Endodermal cell (in vitro differentiated cells): ENCODE measurements at regions not wholly inside any gene's neighbourhood (a gene's known extent, or its start where the extent isn't known, plus 50 kb on each side); places are given as distances from the start of the nearest gene placed in this dataset.

ENCODE experiments used
- DNase-seq: peaks from one replicate; pipeline ENCODE4 v3.0.0-alpha.2; 2017
- H3K27ac ChIP-seq: 2 replicates; pipeline ENCODE4 v1.5.1; 2013; ENCODE audit warnings: mild to moderate bottlenecking, low read depth, low read length, moderate library complexity
- H3K27me3 ChIP-seq: 2 replicates; pipeline ENCODE4 v1.6.1; 2013; ENCODE audit warnings: mild to moderate bottlenecking, low read length, moderate library complexity; ENCODE audit not compliant: insufficient read depth, control insufficient read depth, poor library complexity, severe bottlenecking
- H3K36me3 ChIP-seq: 2 replicates; pipeline ENCODE4 v1.7.0; 2013; ENCODE audit warnings: mild to moderate bottlenecking, low read length, moderate library complexity; ENCODE audit not compliant: control insufficient read depth, insufficient read depth
- H3K4me1 ChIP-seq: one replicate; pipeline ENCODE4 v1.7.0; 2013; ENCODE audit warnings: low read length; ENCODE audit not compliant: control insufficient read depth, insufficient read depth
- H3K4me3 ChIP-seq: 2 replicates; pipeline ENCODE4 v1.5.1; 2013; ENCODE audit warnings: mild to moderate bottlenecking, low read length, moderate library complexity
- H3K9ac ChIP-seq: 2 replicates; pipeline ENCODE4 v1.6.1; 2013; ENCODE audit warnings: mild to moderate bottlenecking, low read length, moderate library complexity; ENCODE audit not compliant: poor library complexity, severe bottlenecking; ENCODE audit errors: extremely low read depth
- H3K9me3 ChIP-seq: 2 replicates; pipeline ENCODE4 v1.6.1; 2013; ENCODE audit warnings: mild to moderate bottlenecking, low read length, moderate library complexity; ENCODE audit not compliant: control insufficient read depth
- H3K27ac Mint-ChIP-seq: 2 replicates; pipeline ENCODE4 v1.8.0; 2020; ENCODE audit warnings: mixed read lengths
- H3K27me3 Mint-ChIP-seq: 2 replicates; pipeline ENCODE4 v1.8.0; 2021; ENCODE audit warnings: mild to moderate bottlenecking, mixed read lengths; ENCODE audit not compliant: insufficient read depth
- H3K36me3 Mint-ChIP-seq: 2 replicates; pipeline ENCODE4 v1.8.0; 2020; ENCODE audit warnings: low read depth, mixed read lengths
- H3K4me1 Mint-ChIP-seq: 2 replicates; pipeline ENCODE4 v1.8.0; 2020; ENCODE audit warnings: mixed read lengths
- H3K4me3 Mint-ChIP-seq: 2 replicates; pipeline ENCODE4 v1.8.0; 2020; ENCODE audit warnings: mild to moderate bottlenecking, moderate library complexity, mixed read lengths
- H3K9me3 Mint-ChIP-seq: 2 replicates; pipeline ENCODE4 v1.8.0; 2020; ENCODE audit warnings: mild to moderate bottlenecking, mixed read lengths
- WGBS, 2 experiments: methylation state at CpG; one replicate each; pipeline versions ENCODE4 v1.1.5 to v1.1.7; 2013; ENCODE audit warnings: missing lambda C conversion rate in 2 of 2, mixed read lengths in 1 of 2; ENCODE audit not compliant: insufficient coverage in 1 of 2, insufficient read length in 1 of 2; 5-methylcytosine and 5-hydroxymethylcytosine counted together
- TF ChIP-seq, protein P1 (sequence below): fragments of 200-600 bp; sonication (generic); conservative IDR thresholded peaks from 2 replicates; pipeline ENCODE4 v1.5.0; 2021; ENCODE audit warnings: antibody characterized with exemption, mild to moderate bottlenecking

DNA sequence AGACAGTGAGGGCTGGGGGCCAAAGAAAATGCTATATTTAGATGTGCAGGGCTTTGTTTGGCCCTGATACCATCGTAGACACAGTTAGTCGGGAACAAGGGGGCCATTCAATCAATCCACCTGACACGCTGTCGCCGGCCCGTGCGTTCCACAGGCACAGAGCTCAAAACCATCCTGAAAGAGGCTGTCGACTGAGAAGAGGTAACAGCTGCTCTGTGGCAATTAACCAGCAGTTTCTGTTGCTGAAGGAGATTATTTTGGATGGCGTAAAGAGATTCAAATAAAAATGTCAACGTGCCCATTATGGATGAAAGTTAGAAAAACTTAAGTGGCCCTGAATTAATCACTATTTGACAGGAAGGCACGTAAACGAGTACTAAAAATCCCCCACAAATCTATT lies 276.2 kb upstream of the IRX5 start:
- Histone ChIP-seq H3K9ac (no peak overlapping the region), H3K9me3 (no peaks in the 10 kb centered on the region), H3K27ac (peak overlapping the region; percentile 71), H3K4me3 (no peak overlapping the region), H3K36me3 (no peaks in the 10 kb centered on the region), H3K4me1 (no peaks in the 10 kb centered on the region), H3K27me3 (peaks cover 39% of the 10 kb centered on the region)
- Mint-ChIP-seq H3K27ac (no peak overlapping the region), H3K9me3 (no peaks in the 10 kb centered on the region), H3K27me3 (peaks cover 67% of the 10 kb centered on the region), H3K4me3 (no peak overlapping the region), H3K36me3 (no peaks in the 10 kb centered on the region), H3K4me1 (peaks cover 30% of the 10 kb centered on the region)
- 65 to 77% methylated on average over 10 to 12 of the region's 12 CpGs for WGBS, 2 experiments
- TF ChIP-seq, protein P1, sequence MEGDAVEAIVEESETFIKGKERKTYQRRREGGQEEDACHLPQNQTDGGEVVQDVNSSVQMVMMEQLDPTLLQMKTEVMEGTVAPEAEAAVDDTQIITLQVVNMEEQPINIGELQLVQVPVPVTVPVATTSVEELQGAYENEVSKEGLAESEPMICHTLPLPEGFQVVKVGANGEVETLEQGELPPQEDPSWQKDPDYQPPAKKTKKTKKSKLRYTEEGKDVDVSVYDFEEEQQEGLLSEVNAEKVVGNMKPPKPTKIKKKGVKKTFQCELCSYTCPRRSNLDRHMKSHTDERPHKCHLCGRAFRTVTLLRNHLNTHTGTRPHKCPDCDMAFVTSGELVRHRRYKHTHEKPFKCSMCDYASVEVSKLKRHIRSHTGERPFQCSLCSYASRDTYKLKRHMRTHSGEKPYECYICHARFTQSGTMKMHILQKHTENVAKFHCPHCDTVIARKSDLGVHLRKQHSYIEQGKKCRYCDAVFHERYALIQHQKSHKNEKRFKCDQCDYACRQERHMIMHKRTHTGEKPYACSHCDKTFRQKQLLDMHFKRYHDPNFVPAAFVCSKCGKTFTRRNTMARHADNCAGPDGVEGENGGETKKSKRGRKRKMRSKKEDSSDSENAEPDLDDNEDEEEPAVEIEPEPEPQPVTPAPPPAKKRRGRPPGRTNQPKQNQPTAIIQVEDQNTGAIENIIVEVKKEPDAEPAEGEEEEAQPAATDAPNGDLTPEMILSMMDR, result no peak
- no peak for DNase-seq

DNA sequence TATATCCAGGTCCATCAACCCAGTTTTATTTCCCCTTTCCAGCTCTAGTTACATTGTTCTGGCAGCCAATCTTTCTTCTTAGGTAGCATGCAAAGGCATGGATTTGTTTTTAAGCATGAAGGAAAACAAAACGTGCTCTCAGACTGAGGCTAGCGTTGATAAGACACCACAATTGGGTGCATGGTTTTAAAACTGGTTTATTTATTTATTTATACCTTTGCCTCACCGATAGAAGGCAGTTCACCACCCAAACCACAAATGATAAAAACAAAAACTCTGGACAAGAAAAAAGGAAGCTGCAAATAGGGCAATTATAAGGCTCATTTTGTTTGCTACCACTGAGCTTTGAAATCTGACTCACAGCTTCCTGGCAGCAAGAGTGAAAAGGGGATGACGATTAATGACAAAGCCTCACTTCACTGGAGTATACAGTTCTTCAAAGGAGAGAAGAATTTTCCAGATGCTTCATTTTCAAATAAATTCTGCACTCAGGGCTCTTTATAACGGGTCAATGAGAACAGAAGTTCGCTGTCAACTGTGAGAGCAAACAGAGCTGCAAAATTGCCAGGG lies 278.4 kb upstream of the IRX5 start:
- DNase-seq, result no peak
- Histone ChIP-seq H3K9ac (no peak overlapping the region), H3K4me1 (no peaks in the 10 kb centered on the region), H3K4me3 (no peak overlapping the region), H3K27ac (peak overlapping the region; percentile 98), H3K9me3 (no peaks in the 10 kb centered on the region), H3K27me3 (peaks cover 39% of the 10 kb centered on the region), H3K36me3 (no peaks in the 10 kb centered on the region)
- Mint-ChIP-seq H3K9me3 (no peaks in the 10 kb centered on the region), H3K36me3 (no peaks in the 10 kb centered on the region), H3K4me1 (peaks cover 34% of the 10 kb centered on the region), H3K27ac (no peak overlapping the region), H3K27me3 (peaks cover 83% of the 10 kb centered on the region), H3K4me3 (no peak overlapping the region)
- TF ChIP-seq, protein P1, result no peak
- WGBS, 2 experiments, result 40 to 66% methylated on average over 3 to 5 of the region's 6 CpGs

- peak overlapping the region; percentile 48 for H3K4me3 ChIP-seq
- Mint-ChIP-seq H3K4me3 (peak overlapping the region; percentile 31), H3K4me1 (peaks cover 34% of the 10 kb centered on the region), H3K27ac (no peak overlapping the region), H3K27me3 (peaks cover 84% of the 10 kb centered on the region), H3K36me3 (no peaks in the 10 kb centered on the region), H3K9me3 (no peaks in the 10 kb centered on the region)
- H3K27ac ChIP-seq, result peak overlapping the region; percentile 98
- peaks cover 39% of the 10 kb centered on the region for H3K27me3 ChIP-seq
- DNase-seq, result peak; percentile 88
- no peaks in the 10 kb centered on the region for H3K36me3 ChIP-seq
- WGBS, 2 experiments, result 6 to 10% methylated on average over 13 to 19 of the region's 19 CpGs
- no peaks in the 10 kb centered on the region for H3K4me1 ChIP-seq
- no peaks in the 10 kb centered on the region for H3K9me3 ChIP-seq
- H3K9ac ChIP-seq, result no peak overlapping the region
- TF ChIP-seq, protein P1, result no peak
These were observed 279.0 kb upstream of the IRX5 start for GRCh38 chr16:54651440-54652195.
